GM18508 (cell line): ENCODE measurements at regions not wholly inside any gene's neighbourhood (a gene's known extent, or its start where the extent isn't known, plus 50 kb on each side); places are given as distances from the start of the nearest gene placed in this dataset.

Experiments used
- ATAC-seq: cut with Tn5 transposase; IDR thresholded peaks from one replicate; pipeline ENCODE4 v1.9.1; 2021; ENCODE audit warnings: moderate number of reproducible peaks; ENCODE audit not compliant: insufficient read depth, unreplicated experiment

GRCh38 chr10:113431398-113432160 is 121.3 kb upstream of the HABP2 start:
- no peak for ATAC-seq

- no peak for ATAC-seq
Observed at GRCh38 chr10:113433711-113434110, 119.1 kb upstream of the HABP2 start.

- ATAC-seq: no peak
Observed at GRCh38 chr10:113434315-113434714, 118.5 kb upstream of the HABP2 start.

- no peak for ATAC-seq
Observed at GRCh38 chr10:113434950-113435349, 117.9 kb upstream of the HABP2 start.

- ATAC-seq: no peak
Observed at GRCh38 chr10:113435881-113436280, 117.0 kb upstream of the HABP2 start.

GRCh38 chr10:113436851-113437250 is 116.0 kb upstream of the HABP2 start:
- no peak for ATAC-seq

- ATAC-seq: no peak
Observed at GRCh38 chr10:113438652-113439051, 114.2 kb upstream of the HABP2 start.

- ATAC-seq: no peak
Observed at GRCh38 chr10:113441220-113441619, 111.6 kb upstream of the HABP2 start.

GRCh38 chr10:113441686-113442270 is 111.1 kb upstream of the HABP2 start:
- no peak for ATAC-seq

GRCh38 chr10:113442336-113442735 is 110.5 kb upstream of the HABP2 start:
- ATAC-seq: no peak

- ATAC-seq: no peak
Observed at GRCh38 chr10:113443141-113443925, 109.5 kb upstream of the HABP2 start.

- no peak for ATAC-seq
Observed at GRCh38 chr10:113444766-113445365, 108.0 kb upstream of the HABP2 start.

GRCh38 chr10:113445736-113446135 is 107.1 kb upstream of the HABP2 start:
- ATAC-seq: no peak

- ATAC-seq: no peak
Observed at GRCh38 chr10:113446739-113447138, 106.1 kb upstream of the HABP2 start.

- ATAC-seq: no peak
Observed at GRCh38 chr10:113447278-113447677, 105.6 kb upstream of the HABP2 start.

- ATAC-seq: no peak
Observed at GRCh38 chr10:113449006-113449695, 103.7 kb upstream of the HABP2 start.

GRCh38 chr10:113450046-113450804 is 102.6 kb upstream of the HABP2 start:
- no peak for ATAC-seq

- ATAC-seq: no peak
Observed at GRCh38 chr10:113450906-113451305, 101.9 kb upstream of the HABP2 start.

GRCh38 chr10:113452146-113452845 is 100.6 kb upstream of the HABP2 start:
- no peak for ATAC-seq
